ENCODE measurements at regions not wholly inside any gene's neighbourhood (a gene's known extent, or its start where the extent isn't known, plus 50 kb on each side); places are given as distances from the start of the nearest gene placed in this dataset.

GRCh38 chr2:217118559-217119284 is 258.9 kb upstream of the TNP1 start:
- TF ChIP-seq ARNT (IDR thresholded peaks at IDR 0.05) (no peak), SP1 (IDR thresholded peaks at IDR 0.05) (no peak), CTBP1 (IDR thresholded peaks at IDR 0.05; ENCODE audit: borderline replicate concordance) (no peak), FOXM1 (IDR thresholded peaks at IDR 0.05; ENCODE audit: borderline replicate concordance) (no peak), ZNF384 (IDR thresholded peaks at IDR 0.05) (no peak), SUZ12 (IDR thresholded peaks at IDR 0.05) (no peak)

All from HEK293T (cell line).